Bronchial epithelial cell (primary cell): ENCODE measurements at regions not wholly inside any gene's neighbourhood (a gene's known extent, or its start where the extent isn't known, plus 50 kb on each side); places are given as distances from the start of the nearest gene placed in this dataset.

ENCODE experiments used
- DNase-seq: peaks from one replicate; pipeline ENCODE4 v3.0.0-alpha.2; 2010; ENCODE audit warnings: low read depth
- FAIRE-seq: peaks from 2 replicates; lab custom pipeline; 2011; peaks lifted over from hg19 to GRCh38; lab: Jason Lieb, UNC
- H3K27me3 ChIP-seq: 2 replicates; pipeline ENCODE4 v1.5.1; 2011; ENCODE audit warnings: low read length; ENCODE audit not compliant: control insufficient read depth, insufficient read depth
- H3K36me3 ChIP-seq: 2 replicates; pipeline ENCODE4 v1.5.1; 2011; ENCODE audit warnings: low read length; ENCODE audit not compliant: control insufficient read depth, insufficient read depth
- H3K4me3 ChIP-seq: 2 replicates; pipeline ENCODE4 v1.5.1; 2011; ENCODE audit warnings: mild to moderate bottlenecking, low read depth, low read length, control low read depth
- TF ChIP-seq, protein P1 (sequence below): IDR thresholded peaks from 2 replicates; pipeline ENCODE4 v1.5.1; 2011; ENCODE audit warnings: mild to moderate bottlenecking, moderate library complexity, low read length, control low read depth, inconsistent platforms; ENCODE audit not compliant: insufficient read depth, severe bottlenecking

DNA sequence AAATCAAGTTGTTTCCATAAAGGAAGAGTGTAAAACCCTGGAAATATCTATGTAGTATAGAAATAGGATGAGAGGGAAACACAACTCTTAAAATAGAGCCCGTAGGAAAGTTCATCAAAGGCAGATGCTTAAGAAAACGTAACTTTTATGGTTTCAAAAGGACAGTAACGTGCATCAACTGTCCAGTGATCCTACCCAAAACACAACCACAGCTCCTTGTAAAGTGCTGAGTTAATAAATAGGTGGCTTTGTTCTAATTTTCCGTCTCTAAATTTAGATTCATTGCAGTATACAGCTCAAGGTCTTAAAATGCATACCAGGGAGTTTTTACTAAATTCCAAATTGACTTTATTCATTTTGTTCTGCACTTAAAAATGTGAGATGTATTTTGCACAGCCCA is 282.1 kb upstream of the ID2 start:
- TF ChIP-seq, protein P1, sequence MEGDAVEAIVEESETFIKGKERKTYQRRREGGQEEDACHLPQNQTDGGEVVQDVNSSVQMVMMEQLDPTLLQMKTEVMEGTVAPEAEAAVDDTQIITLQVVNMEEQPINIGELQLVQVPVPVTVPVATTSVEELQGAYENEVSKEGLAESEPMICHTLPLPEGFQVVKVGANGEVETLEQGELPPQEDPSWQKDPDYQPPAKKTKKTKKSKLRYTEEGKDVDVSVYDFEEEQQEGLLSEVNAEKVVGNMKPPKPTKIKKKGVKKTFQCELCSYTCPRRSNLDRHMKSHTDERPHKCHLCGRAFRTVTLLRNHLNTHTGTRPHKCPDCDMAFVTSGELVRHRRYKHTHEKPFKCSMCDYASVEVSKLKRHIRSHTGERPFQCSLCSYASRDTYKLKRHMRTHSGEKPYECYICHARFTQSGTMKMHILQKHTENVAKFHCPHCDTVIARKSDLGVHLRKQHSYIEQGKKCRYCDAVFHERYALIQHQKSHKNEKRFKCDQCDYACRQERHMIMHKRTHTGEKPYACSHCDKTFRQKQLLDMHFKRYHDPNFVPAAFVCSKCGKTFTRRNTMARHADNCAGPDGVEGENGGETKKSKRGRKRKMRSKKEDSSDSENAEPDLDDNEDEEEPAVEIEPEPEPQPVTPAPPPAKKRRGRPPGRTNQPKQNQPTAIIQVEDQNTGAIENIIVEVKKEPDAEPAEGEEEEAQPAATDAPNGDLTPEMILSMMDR = no peak
- no peaks in the 10 kb centered on the region for H3K36me3 ChIP-seq
- no peak for DNase-seq
- no peak overlapping the region for H3K4me3 ChIP-seq
- no peak for FAIRE-seq
- no peaks in the 10 kb centered on the region for H3K27me3 ChIP-seq

DNA sequence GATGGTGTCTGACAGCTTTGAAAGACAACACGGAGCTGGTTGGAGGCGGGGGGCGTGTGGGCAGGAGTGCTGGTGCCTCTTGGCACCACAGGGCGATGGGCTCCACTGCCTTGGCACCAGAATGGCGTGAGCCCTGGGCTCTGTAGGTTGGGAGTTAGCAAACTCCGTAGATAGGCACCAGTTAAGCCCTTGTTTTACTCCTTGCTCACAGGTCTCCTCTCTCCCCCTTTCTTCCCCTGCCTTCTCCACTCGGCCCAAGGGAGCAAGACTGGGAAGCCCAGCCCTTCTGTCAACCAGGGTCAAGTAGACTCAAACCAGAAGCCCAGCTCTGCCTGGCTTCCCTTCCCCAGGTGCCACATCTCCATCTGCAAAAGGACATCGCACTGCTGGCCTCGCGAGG is 281.7 kb upstream of the ID2 start:
- FAIRE-seq (no peak), DNase-seq (no peak)
- H3K27me3 ChIP-seq = no peaks in the 10 kb centered on the region
- TF ChIP-seq, protein P1 = no peak
- no peaks in the 10 kb centered on the region for H3K36me3 ChIP-seq
- no peak overlapping the region for H3K4me3 ChIP-seq

DNA sequence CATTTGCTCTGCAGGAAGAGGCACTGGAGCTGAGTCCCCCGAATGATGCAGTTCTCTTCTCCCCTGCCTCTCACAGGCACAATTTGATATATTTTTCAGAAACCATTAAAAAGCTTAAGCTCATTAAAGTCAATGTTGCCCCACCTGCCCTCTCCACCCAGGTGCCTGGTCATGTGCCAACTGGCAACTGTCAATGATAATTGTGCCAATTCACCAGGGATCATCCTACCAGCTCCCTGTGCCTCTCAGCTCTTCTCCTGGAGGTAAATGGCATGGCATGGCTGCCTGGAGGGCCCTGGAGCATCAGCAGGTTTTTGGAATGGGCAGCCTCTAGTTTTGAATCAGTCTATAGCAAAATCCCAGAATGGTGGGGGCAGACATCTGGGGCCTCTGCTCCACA is 279.6 kb upstream of the ID2 start:
- DNase-seq (no peak), FAIRE-seq (no peak)
- Histone ChIP-seq H3K36me3 (no peaks in the 10 kb centered on the region), H3K27me3 (no peaks in the 10 kb centered on the region), H3K4me3 (no peak overlapping the region)
- TF ChIP-seq, protein P1 = no peak

DNA sequence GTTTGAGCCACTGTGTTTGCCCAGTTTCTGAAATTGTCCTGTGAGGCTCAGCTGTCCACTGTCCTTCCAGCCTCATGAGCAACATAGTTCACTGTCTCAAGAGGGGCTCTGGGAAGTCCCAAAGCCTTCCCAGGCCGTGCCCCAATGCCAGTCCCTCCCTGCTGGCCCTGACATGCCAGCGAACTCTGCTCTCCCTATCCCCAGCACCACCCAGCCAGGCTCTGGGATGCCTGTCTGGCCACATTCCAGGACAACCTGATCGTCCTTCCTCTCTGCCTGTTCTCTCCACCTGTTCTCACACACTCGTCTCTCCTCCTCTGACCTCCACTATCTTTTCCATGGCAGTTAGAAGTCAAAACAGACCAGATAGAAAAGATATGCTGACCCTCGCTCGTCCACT is 278.0 kb upstream of the ID2 start:
- FAIRE-seq (no peak), DNase-seq (no peak)
- TF ChIP-seq, protein P1 = no peak

DNA sequence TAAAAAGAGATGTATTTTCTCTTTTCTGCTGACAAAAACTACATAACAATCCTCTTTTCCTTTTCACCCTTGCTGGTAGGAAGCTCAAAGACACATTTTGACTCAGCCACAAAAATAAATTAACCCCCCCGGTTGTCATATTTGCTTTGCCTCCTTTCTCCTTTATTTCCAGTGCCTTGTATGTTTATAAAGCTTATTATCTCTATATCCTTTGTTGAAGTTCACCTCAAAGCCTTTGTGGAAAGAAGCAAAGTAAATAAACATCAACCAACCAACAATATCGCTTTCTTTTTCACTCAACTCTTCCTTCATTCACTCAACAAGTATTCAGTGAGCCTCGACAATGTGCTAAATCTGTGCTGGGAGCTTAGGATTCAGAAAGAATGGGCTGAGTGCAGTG is 276.5 kb upstream of the ID2 start:
- DNase-seq = no peak
- TF ChIP-seq, protein P1 = no peak
- Histone ChIP-seq H3K4me3 (no peak overlapping the region), H3K36me3 (no peaks in the 10 kb centered on the region), H3K27me3 (no peaks in the 10 kb centered on the region)
- no peak for FAIRE-seq

More for the DNA sequence above, 278.0 kb upstream of the ID2 start:
- Histone ChIP-seq H3K27me3 (no peaks in the 10 kb centered on the region), H3K36me3 (no peaks in the 10 kb centered on the region), H3K4me3 (no peak overlapping the region)

DNA sequence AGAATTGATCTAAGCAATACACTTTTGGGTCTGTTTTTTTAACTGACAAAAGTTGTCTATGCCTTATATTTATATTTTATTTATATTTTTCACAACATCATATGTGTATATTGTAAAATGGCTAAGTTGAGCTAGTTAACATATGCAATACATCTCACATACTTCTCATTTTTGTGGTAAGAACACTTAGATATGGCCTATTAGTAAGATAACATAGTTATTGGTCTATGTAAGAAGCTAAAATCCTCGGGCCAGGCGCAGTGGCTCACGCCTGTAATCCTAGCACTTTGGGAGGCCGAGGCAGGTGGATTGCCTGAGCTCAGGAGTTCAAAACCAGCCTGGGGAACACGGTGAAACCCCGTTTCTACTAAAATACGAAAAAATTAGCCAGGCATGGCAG is 275.6 kb upstream of the ID2 start:
- H3K4me3 ChIP-seq = no peak overlapping the region
- DNase-seq (no peak), FAIRE-seq (no peak)
- TF ChIP-seq, protein P1 = no peak
- no peaks in the 10 kb centered on the region for H3K36me3 ChIP-seq
- H3K27me3 ChIP-seq = no peaks in the 10 kb centered on the region
